CD4-positive, alpha-beta T cell (primary cell): ENCODE measurements at regions not wholly inside any gene's neighbourhood (a gene's known extent, or its start where the extent isn't known, plus 50 kb on each side); places are given as distances from the start of the nearest gene placed in this dataset.
"Not testable (repeated sequence)": the region's sequence is repeated elsewhere in the genome, so short reads cannot be mapped to it uniquely, and the experiment has no call there.

Experiments used
- ATAC-seq: fragments of 200-7000 bp; cut with Tn5 transposase; one replicate; pipeline ENCODE4 v1.10.0; 2022; ENCODE audit warnings: mild to moderate bottlenecking; ENCODE audit not compliant: poor library complexity
- CTCF ChIA-PET: fragments of 350-600 bp; sonication (Branson Sonifier 250); formaldehyde crosslinking; loops from one replicate; lab custom pipeline; 2021; ENCODE audit warnings: antibody characterized with exemption, inconsistent platforms; lab: Charles Lee
- POLR2A ChIA-PET: fragments of 350-600 bp; sonication (Branson Sonifier 250); formaldehyde crosslinking; loops from one replicate; lab custom pipeline; 2021; ENCODE audit warnings: antibody characterized with exemption, inconsistent platforms; lab: Charles Lee
- DNase-seq, 14 experiments: peaks; one replicate each; pipeline ENCODE4 v3.0.0-alpha.2; 2013 to 2020; ENCODE audit warnings: mixed read lengths in 2 of 14
- H3K27ac ChIP-seq, 2 donors: one replicate each; pipeline versions ENCODE4 v1.5.1 to v1.7.0; 2013; ENCODE audit warnings: low read length in 2 of 2, low read depth in 1 of 2, mild to moderate bottlenecking in 1 of 2
- H3K27me3 ChIP-seq, 2 experiments: 1 replicate in 1 of 2; 2 replicates in 1 of 2; pipeline versions ENCODE4 v1.6.1 to v1.7.0; 2013; ENCODE audit warnings: low read length in 2 of 2, control low read depth in 1 of 2, mild to moderate bottlenecking in 1 of 2, moderate library complexity in 1 of 2; ENCODE audit not compliant: insufficient read depth in 2 of 2, control insufficient read depth in 1 of 2
- H3K36me3 ChIP-seq: one replicate; pipeline ENCODE4 v1.6.1; 2013; ENCODE audit warnings: low read length, control low read depth; ENCODE audit not compliant: insufficient read depth
- H3K4me1 ChIP-seq: one replicate; pipeline ENCODE4 v1.6.1; 2013; ENCODE audit warnings: low read length, control low read depth; ENCODE audit not compliant: insufficient read depth
- H3K4me3 ChIP-seq: one replicate; pipeline ENCODE4 v1.5.1; 2013; ENCODE audit warnings: mild to moderate bottlenecking, low read length, moderate library complexity
- H3K9me3 ChIP-seq, 2 experiments: 1 replicate in 1 of 2; 2 replicates in 1 of 2; pipeline versions ENCODE4 v1.6.1 to v1.7.0; 2013; ENCODE audit warnings: low read length in 2 of 2, mild to moderate bottlenecking in 2 of 2, control low read depth in 1 of 2, moderate library complexity in 1 of 2; ENCODE audit not compliant: control insufficient read depth in 1 of 2, insufficient read depth in 1 of 2
- H3K27ac Mint-ChIP-seq: one replicate; pipeline ENCODE4 v1.8.0; 2020; ENCODE audit warnings: mixed read lengths
- H3K27me3 Mint-ChIP-seq: one replicate; pipeline ENCODE4 v1.8.0; 2021; ENCODE audit warnings: mixed read lengths
- H3K36me3 Mint-ChIP-seq: one replicate; pipeline ENCODE4 v1.8.0; 2021; ENCODE audit warnings: low read depth, mixed read lengths
- H3K4me1 Mint-ChIP-seq: one replicate; pipeline ENCODE4 v1.8.0; 2021; ENCODE audit warnings: low read depth, mixed read lengths
- H3K4me3 Mint-ChIP-seq: one replicate; pipeline ENCODE4 v1.8.0; 2020; ENCODE audit warnings: mild to moderate bottlenecking, mixed read lengths
- H3K9me3 Mint-ChIP-seq: one replicate; pipeline ENCODE4 v1.8.0; 2020; ENCODE audit warnings: mixed read lengths
- CTCF ChIP-seq: fragments of 200-600 bp; IDR thresholded peaks from one replicate; pipeline ENCODE4 v1.8.0; 2022; ENCODE audit warnings: antibody characterized with exemption, mild to moderate bottlenecking
- intact Hi-C, 2 experiments: fragments of 100-400 bp; cut with DNase I in 1 of 2; cut with micrococcal nuclease in 1 of 2; formaldehyde crosslinking; loops; one replicate each; pipeline versions ENCODE4 v1.15.1 to v1.9.0; 2023 to 2025; cut with DNase I, micrococcal nuclease

- Mint-ChIP-seq H3K4me1 (no peaks in the 10 kb centered on the region), H3K9me3 (no peaks in the 10 kb centered on the region), H3K27ac (no peak overlapping the region), H3K4me3 (no peak overlapping the region), H3K36me3 (no peaks in the 10 kb centered on the region), H3K27me3 (no peaks in the 10 kb centered on the region)
- no peak for DNase-seq
- no peaks in the 10 kb centered on the region for H3K27me3 ChIP-seq
- H3K27ac ChIP-seq, result no peak overlapping the region
- H3K9me3 ChIP-seq, result peaks cover 0 to 53% of the 10 kb centered on the region in 2 experiments
- H3K4me1 ChIP-seq, result no peaks in the 10 kb centered on the region
- intact Hi-C loops, result no loop called here
- no peak for ATAC-seq
- peak overlapping the region; percentile 33 for H3K4me3 ChIP-seq
- TF ChIP-seq CTCF, result no peak
- CTCF ChIA-PET, result no interaction called here
- no peaks in the 10 kb centered on the region for H3K36me3 ChIP-seq
- POLR2A ChIA-PET, result no interaction called here
Observed at GRCh38 chr11:50298182-50298988, 265.7 kb downstream of the OR4C45 start.

GRCh38 chr11:50330723-50331122, 298.0 kb downstream of the OR4C45 start:
- H3K4me1 Mint-ChIP-seq, H3K27ac Mint-ChIP-seq, intact Hi-C loops, H3K27me3 Mint-ChIP-seq, H3K27me3 ChIP-seq, H3K4me3 ChIP-seq, DNase-seq, CTCF ChIA-PET, H3K4me1 ChIP-seq, POLR2A ChIA-PET, H3K36me3 ChIP-seq, H3K27ac ChIP-seq, H3K4me3 Mint-ChIP-seq, ATAC-seq, H3K36me3 Mint-ChIP-seq: not testable (repeated sequence)
- H3K9me3 ChIP-seq, result peaks cover 0 to 11% of the 10 kb centered on the region in 2 experiments
- peaks cover 28% of the 10 kb centered on the region for H3K9me3 Mint-ChIP-seq

DNA sequence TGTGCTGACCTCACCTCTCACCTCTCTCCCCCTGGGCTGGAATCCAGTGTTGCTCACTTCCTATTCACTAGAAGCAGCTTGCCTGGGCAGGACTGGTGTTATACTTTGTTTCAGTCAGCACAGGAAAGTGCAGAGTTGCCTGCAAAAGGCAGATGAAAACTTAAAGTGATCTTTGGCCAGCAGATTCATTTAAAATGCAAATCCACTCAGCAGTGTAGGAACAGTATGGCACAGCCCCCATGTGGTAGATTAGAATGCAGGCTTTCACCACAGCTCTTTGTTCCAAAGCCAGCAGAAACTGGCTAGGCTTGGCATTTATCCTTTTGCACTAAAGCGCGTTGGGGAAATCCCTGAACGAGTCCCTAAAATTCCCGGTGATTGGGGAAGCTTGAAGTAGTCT, 301.2 kb downstream of the OR4C45 start:
- H3K9me3 ChIP-seq, result peaks cover 0 to 16% of the 10 kb centered on the region in 2 experiments
- Mint-ChIP-seq H3K9me3 (peaks cover 21% of the 10 kb centered on the region), H3K36me3 (no peaks in the 10 kb centered on the region), H3K27me3 (no peaks in the 10 kb centered on the region), H3K27ac (no peak overlapping the region), H3K4me1 (no peaks in the 10 kb centered on the region), H3K4me3 (no peak overlapping the region)
- H3K36me3 ChIP-seq, result no peaks in the 10 kb centered on the region
- no peak for ATAC-seq
- no peaks in the 10 kb centered on the region for H3K27me3 ChIP-seq
- no peaks in the 10 kb centered on the region for H3K4me1 ChIP-seq
- no peak overlapping the region for H3K27ac ChIP-seq
- intact Hi-C loops, result no loop called here
- H3K4me3 ChIP-seq, result no peak overlapping the region
- TF ChIP-seq CTCF, result no peak
- CTCF ChIA-PET, result no interaction called here
- DNase-seq, result no peak
- POLR2A ChIA-PET, result no interaction called here

- DNase-seq, intact Hi-C loops, H3K4me3 ChIP-seq, H3K36me3 ChIP-seq, POLR2A ChIA-PET, H3K27me3 Mint-ChIP-seq, H3K4me1 Mint-ChIP-seq, H3K4me1 ChIP-seq, H3K4me3 Mint-ChIP-seq, CTCF ChIA-PET, H3K27ac Mint-ChIP-seq, H3K9me3 Mint-ChIP-seq, H3K9me3 ChIP-seq, H3K36me3 Mint-ChIP-seq, H3K27ac ChIP-seq, ATAC-seq, H3K27me3 ChIP-seq: not testable (repeated sequence)
Observed at GRCh38 chr11:50337432-50337831, 304.8 kb downstream of the OR4C45 start.

GRCh38 chr11:50348018-50348417, 315.3 kb downstream of the OR4C45 start:
- H3K4me1 Mint-ChIP-seq, intact Hi-C loops, POLR2A ChIA-PET, H3K27ac Mint-ChIP-seq, H3K36me3 Mint-ChIP-seq, H3K4me3 ChIP-seq, H3K27me3 ChIP-seq, H3K9me3 ChIP-seq, CTCF ChIA-PET, DNase-seq, ATAC-seq, H3K4me3 Mint-ChIP-seq, H3K9me3 Mint-ChIP-seq, H3K27me3 Mint-ChIP-seq, H3K27ac ChIP-seq, H3K36me3 ChIP-seq, H3K4me1 ChIP-seq: not testable (repeated sequence)
